ENCODE measurements at regions not wholly inside any gene's neighbourhood (a gene's known extent, or its start where the extent isn't known, plus 50 kb on each side); places are given as distances from the start of the nearest gene placed in this dataset.

DNA sequence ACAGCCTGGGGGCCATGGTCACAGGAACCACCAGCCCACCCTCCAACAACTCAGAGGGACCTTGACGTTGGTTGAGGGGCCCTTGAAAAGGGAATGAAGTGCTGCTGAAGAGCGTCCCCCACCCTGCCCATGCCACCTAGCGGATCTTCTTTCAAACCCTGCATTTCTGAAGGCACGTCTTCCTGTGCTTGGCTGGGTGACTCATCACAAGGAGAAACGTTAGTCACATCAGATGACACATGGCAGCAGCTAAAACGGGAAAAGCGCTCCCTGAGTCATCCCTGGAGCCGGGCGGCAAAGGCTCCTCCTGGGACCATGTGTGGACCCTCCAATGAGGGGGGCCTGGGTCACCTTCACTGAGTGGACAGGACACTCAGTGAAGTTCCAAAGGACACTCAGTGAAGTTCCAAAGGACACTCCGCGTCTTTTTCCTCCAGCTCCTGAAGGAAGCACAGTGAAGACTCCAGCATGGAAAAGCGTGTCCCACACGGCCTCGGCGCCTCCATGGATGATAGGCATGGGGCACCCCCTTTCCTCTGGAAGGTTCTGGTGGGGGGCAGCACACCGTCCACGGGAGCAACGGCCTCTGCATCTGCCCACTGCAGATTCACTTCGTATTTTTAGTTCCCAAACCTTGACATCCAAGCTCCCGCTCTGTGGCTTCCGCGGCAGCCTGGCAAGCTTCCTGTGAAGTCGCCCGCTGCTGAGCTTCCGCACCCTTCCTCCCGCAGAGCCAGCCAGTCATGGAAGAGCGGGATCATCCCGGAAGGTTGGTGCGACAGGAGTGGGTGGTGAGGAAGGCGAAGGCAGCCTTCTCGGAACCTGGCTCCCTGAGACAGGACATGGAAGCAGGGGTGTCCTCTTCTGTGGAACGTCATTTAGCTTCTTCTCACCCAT lies 383.4 kb downstream of the VRK1 start:
- in situ Hi-C loops (cut with HindIII; ENCODE audit: low sequenced_read_pairs), result loop anchor here (5.0 kb wide), 1 partner anchor 42 kb away; no protein-coding TSS in a partner anchor

DNA sequence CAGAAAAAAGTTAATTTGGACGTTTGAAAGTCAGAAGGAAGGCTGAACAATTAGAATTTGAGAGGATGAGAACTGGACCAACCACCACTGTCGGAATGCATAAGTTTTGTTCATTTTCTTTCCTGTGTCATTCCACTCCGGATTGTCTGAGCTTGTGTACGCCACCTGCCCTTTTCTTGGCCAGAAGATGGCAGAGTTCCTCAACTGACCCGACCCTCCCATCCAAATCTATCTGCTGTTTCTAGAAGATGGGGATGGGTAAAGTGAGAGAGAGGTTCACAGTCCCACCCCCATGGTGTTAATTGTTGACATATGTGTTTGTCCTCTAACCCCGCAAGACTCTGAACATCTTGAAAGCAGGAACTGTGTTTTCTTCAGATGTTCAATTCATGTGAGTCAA lies 388.0 kb downstream of the VRK1 start:
- in situ Hi-C loops (cut with HindIII; ENCODE audit: low sequenced_read_pairs), result no loop called here

DNA sequence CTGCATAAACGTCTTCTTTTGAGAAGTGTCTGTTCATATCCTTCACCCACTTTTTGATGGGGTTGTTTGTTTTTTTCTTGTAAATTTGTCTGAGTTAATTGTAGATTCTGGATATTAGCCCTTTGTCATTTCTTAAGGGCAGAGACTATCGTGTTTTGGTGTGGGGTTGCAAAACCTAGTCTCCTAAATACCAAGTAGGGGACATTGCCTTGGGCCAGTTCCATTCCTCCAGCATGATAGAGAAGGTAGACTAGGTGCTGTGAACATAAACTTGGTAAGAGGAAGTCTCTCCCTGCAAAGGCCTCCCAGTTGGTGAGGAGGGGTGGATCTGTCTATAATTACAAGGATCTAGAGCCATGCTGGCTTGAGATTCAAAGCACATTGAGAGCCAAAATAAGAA lies 390.7 kb downstream of the VRK1 start:
- in situ Hi-C loops (cut with HindIII; ENCODE audit: low sequenced_read_pairs), result no loop called here

DNA sequence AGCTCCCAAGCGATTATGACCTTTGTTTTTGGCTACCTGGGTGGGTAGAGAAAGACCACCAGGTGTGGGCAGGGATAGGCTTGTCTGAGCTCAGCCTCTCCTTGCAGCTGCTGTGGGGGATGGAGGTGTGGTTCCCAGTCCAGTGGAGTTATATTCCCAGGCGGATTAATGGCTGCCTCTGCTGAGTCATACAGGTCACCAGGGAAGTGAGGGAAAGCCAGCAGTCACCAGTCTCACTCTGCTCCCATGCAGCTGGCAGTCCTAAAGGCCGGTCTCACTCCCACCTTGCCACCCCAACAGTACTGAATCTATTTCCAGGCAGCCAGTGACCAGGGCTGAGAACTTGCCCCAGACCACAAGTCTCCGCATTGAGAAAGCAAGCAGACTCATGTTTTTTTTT lies 399.2 kb downstream of the VRK1 start:
- in situ Hi-C loops (cut with HindIII; ENCODE audit: low sequenced_read_pairs), result no loop called here

DNA sequence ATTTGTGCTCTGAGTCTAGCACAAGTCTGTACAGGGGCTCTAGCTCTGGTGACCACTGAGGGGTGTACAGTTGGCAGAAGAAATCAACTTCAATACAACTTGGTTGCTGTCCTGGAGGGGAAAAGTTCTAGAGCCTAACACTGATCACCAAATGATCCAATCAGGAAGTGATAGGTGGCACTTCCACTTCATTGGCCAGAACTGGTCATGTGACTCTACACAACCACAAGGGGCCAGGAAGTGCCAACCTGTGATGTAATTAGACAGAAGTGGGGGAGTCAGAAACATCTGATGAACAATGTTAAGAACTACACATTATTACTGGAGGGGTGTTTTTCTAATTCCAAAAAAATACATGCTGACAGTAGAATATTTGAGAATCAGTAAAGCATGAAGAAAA lies 401.6 kb downstream of the VRK1 start:
- in situ Hi-C loops (cut with HindIII; ENCODE audit: low sequenced_read_pairs), result no loop called here

DNA sequence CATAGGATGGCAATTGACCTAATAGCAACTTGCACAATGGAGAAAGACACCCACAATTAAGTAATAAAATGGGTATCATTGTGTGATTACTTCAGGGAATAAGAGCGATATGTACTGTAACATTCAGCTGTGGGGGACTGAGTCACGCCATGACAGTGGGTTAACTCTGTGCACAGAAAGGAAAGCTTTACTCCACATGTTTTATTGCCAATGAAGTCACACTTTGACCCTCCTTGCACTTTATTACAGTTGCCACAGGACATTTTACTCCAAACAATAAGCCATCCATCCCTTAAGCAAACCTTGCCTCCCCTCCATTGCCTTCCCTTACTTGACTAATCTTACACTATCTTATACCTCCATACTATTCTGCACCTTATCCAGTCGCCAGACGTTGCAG lies 403.1 kb downstream of the VRK1 start:
- in situ Hi-C loops (cut with HindIII; ENCODE audit: low sequenced_read_pairs), result no loop called here

DNA sequence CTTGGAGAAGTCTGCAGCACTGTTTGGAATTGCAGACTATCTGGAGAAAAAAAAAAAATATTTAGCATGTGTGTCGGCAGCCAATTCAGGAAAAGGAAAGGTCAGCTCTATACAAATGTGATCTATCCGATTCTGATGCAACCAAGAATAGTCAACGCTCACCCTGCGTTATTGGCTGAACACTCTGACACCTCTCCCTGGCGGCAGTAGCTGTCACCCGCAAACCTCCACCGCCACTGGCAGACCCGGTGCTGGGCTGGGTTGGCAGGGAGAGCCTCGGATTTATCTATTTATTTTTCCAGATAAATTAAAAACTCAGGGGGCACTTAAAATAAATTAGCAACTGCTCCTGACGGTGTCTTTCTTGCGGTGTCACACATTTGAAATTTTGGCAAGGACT lies 409.7 kb downstream of the VRK1 start:
- in situ Hi-C loops (cut with HindIII; ENCODE audit: low sequenced_read_pairs), result no loop called here

DNA sequence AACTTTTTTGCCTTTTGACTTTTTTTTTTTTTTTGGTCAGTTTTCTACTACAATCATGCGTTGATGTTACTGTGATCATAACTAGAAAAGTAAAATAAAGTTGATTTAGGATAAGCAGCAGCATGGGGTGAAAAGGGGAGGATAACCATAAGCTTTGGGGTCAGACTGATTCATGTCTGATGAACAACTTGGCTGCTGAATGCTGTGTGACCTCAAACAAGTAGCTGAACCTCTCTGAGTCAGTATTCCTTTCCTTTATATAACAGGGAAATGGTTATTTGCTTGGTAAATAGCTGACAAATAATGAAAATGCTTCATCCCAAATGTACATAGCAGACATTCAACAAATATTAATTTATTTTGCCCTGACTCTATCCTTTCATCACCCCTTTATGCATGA lies 413.0 kb downstream of the VRK1 start:
- in situ Hi-C loops (cut with HindIII; ENCODE audit: low sequenced_read_pairs), result loop anchor here (5.0 kb wide), 1 partner anchor 97 kb away; no protein-coding TSS in a partner anchor

DNA sequence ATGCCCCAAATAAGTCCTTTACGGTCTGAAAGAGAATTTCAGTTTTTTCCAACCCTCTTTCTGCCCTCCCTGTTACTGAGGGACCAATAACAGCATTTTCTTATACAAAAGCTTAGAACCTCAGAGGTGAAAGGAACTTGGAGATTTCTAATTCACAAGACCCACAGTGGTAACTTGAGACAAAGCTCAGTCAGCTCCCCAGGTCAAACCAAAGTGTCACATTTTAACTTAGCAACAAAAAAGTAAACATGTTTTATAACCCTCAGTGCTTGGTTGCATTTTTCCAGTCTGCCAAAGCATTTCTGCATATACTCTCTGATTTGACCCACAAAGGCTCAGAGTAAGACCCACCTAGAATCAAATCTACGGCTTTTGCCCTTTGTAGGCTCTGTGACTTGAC lies 415.2 kb downstream of the VRK1 start:
- in situ Hi-C loops (cut with HindIII; ENCODE audit: low sequenced_read_pairs), result loop anchor here (5.0 kb wide), 1 partner anchor 95 kb away; no protein-coding TSS in a partner anchor

DNA sequence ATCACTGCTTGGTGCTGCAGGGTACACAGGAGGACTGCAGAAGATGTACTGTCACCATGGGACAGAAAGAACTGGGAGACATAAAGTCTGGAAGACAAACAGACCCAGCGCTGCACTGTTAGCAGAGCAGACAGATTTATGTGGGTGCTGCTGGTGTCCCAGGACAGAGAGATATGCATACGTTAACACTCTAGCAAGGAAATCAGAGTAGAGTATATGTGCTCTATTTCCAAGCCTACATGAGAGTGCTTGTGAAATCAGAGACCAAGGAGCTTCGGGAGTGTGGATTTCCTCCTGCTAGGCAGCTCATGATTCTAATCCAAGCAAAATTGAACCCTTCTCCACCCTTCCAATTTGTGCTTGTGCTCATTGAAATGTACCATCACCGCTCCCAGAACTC lies 416.5 kb downstream of the VRK1 start:
- in situ Hi-C loops (cut with HindIII; ENCODE audit: low sequenced_read_pairs), result loop anchor here (5.0 kb wide), 1 partner anchor 94 kb away; no protein-coding TSS in a partner anchor

DNA sequence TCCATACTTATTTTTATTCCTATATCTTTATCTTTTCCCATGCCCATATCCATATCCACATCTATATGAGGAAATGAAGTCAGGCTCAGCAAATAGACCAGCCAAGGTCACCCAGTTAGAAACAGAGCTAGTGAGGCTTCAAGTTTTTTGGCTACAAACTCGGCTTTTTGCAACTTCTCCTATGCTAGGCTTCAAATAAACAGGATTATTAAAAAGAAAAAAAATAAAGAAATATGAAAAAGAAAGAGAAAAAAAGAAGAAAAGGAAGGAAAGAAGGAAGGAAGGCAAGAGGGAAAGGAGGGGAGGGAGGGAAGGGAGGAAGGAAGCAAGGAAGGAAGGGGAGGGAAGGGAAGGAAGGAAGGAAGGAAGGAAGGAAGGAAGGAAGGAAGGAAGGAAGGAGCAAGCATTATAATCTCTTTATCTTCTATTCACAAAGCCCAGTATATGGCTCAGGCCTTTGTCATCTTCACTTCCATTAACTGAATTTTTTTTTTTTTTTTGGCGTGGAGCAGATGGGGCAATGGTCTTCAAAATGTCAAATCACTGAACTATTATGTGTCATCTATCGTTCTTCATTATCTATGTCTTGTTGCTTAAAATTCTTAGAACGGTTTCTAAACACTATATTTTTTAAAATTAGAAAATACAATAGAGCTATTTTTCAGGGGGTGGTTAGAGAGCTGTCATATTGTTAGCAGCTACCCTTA lies 418.2 kb downstream of the VRK1 start:
- in situ Hi-C loops (cut with HindIII; ENCODE audit: low sequenced_read_pairs), result no loop called here

DNA sequence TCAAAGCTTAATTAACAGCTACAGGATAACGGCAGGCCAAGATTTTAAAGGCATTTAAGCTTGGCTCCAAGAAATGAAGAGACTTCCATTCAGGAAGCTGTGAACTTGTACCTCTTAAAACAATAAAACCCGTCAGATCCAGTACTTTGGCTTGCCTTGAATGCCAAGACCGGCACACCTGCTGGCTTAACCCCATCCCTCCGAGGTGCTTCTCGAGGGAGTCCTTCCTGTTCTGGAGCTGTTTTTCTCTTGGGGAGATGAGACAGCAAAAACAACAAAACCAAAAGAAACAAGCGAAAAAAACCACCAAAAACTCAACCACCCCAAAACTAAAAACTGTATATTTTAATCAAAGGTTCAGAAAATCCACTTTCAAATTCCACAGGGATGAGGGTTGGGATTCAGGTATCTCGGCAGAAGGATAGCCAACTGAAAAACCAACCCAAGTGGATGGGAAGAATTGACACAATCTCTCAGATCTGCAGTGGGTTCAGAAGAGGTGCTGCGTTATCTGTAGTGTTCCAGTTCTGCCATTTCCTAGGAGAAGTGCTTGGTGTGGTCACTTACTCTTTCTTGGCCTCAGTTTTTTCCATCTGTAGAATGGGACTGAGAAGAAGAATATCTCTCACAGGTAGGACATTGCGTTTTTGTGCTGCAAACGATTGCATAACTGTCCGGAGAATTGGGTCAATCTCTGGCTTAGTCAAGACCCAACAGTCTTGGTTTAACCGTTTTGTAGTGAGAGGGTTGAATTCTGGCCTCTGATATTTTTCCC lies 420.1 kb downstream of the VRK1 start:
- in situ Hi-C loops (cut with HindIII; ENCODE audit: low sequenced_read_pairs), result no loop called here

DNA sequence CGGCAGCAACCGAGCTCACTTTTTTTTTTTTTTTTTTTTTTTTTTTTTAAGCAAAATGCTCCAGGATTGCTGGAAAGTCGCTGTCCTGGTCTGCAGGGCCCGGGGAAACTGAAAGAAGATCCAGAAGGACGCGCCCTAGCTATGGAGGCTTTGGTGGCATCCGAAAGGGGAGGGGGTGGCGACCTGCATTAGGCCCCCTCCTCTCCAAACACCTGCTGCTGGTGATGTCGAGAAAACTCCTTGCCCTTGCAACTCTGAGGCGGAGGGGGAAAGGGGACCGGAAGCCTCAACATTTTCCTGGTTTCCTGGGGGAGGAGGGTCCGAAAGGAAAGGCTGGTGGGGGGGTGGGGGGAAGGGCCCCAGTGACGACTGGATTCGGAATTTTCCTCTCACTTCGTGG lies 421.1 kb downstream of the VRK1 start:
- in situ Hi-C loops (cut with HindIII; ENCODE audit: low sequenced_read_pairs), result no loop called here

DNA sequence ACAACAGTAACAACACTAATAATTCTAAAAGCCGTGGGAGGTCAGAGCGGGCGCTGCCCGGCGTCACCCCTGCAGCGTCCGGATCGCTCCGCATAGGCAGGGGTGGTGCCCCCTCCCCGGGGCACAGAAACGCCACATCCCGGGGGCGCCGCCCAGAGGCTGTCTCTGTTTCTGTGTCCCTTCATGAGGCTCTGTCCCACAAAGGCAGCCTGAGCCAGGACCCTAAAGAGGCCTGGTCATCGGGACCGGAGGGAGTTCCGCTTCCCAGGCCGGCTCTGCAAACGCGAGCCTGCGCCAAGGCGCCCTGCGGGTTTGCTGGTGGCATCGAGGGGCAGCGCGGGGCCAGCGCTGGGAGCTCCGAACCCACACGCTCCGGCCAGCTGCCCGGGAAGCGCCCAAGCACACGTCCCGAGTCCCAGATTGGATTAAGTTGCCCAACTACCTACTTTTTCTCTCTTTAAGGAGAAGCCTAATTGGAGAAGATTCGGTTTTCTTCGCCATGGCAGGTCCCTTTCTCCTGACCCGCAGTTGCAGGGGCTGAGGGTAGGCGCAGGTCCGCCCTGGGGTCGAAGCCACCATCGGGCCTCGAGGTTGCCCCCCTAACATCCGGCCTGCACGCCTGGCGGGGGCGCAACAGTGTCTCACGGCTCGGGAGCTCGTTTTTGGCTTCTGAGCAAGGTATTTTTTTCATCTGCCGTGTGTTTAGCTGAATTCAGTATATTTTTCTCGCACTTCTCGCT lies 421.7 kb downstream of the VRK1 start:
- in situ Hi-C loops (cut with HindIII; ENCODE audit: low sequenced_read_pairs), result no loop called here

DNA sequence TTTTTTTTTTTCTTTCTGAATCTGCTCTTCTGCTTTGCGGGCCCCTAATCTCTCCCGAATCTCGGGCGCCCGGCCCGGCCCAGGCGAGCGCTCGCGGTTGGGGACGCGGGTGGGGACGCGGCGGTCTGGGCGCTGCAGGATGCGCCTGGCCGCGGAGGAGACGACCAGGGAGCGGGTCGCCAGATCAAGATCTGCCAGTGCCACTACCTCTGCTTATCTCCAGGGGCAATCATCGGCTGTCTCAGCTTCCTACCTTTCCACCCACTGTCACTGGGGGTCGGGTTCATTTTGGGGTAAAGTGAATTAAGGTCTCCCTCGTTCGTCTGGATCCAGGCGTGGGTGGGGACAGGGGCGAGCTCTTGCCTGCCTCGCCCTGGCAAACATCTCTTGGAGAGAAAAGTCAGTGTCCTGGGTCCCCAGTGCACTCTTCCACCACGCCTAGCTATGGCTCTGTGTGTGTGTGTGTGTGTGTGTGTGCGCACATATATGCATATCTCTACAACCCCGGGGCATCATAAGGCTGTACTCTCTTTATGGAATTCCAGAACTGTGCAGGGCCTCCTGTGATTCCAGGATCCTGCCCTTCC lies 422.3 kb downstream of the VRK1 start:
- in situ Hi-C loops (cut with HindIII; ENCODE audit: low sequenced_read_pairs), result loop anchor here (5.0 kb wide), 1 partner anchor 37 kb away; no protein-coding TSS in a partner anchor

DNA sequence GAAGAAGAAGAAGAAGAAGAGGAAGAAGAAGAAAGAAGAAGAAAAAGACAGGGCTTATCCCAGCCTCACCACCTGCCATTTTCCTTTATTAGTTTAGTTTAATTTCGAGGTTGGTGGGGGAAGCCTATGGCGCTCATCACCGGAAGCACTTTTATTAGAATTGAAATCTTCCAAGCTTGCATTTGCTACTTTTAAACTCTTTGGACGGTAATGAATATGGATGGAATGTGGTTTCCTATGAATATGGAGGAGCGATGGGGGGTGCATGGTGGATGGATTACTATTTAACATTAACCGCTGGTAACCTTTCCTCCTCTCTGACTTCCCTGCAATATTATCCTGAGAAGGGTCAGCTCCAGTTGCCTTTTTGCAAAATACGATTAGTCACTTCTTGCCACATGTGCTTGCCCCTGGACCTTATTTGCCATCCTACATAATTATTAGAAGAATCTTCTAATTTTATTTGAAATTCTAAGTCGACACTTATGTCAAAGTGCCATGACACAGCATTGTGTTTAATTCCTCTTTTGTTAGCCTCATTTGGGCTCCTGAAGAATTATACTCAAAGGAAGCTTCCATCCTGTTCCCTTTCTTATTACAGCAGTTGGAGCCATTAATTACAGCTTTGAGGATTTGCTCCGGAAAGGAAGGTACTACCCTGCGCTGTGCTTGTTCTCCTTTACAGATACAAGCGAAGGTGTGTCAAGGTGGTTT lies 424.5 kb downstream of the VRK1 start:
- in situ Hi-C loops (cut with HindIII; ENCODE audit: low sequenced_read_pairs), result loop anchor here (5.0 kb wide), 1 partner anchor 39 kb away; no protein-coding TSS in a partner anchor

DNA sequence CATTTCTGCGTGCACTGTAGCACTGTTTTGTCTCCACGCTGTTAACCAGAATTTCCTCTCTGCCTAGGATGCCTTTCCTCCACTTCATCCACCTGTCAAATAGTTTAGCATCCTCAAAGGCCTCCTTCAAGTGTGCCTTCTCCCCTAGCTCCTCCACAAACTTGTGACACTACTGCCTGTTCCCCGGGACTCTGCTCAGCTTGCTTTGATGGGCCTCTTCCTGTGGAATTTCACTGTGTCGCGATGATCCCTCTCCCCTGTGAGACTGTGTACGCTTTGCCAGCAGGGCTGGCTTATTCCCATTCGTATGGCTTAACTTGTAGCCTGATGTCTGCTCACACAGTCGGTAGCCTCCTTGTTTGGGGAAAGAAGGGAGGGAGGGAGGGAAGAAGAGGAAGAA lies 426.8 kb downstream of the VRK1 start:
- in situ Hi-C loops (cut with HindIII; ENCODE audit: low sequenced_read_pairs), result loop anchor here (5.0 kb wide), 1 partner anchor 42 kb away; no protein-coding TSS in a partner anchor

DNA sequence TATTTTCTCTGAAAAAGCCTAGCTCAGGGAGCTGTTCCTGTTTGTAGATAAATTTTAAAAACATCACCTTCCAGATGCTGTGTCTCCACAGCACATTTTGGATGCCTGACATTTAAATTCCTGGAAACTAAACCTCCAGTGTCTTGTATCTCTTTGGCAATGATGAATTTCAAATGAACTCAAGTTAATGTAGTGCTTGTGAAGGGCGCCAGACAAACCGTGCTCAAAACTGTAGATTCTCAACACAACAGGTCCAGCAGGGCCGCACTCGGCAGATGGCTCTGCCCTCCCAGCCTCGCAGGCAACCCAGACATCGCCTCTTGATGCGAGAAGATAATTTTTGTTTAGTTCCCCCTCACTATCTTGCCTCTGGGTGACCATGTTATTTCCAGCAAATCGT lies 432.9 kb downstream of the VRK1 start:
- in situ Hi-C loops (cut with HindIII; ENCODE audit: low sequenced_read_pairs), result no loop called here

DNA sequence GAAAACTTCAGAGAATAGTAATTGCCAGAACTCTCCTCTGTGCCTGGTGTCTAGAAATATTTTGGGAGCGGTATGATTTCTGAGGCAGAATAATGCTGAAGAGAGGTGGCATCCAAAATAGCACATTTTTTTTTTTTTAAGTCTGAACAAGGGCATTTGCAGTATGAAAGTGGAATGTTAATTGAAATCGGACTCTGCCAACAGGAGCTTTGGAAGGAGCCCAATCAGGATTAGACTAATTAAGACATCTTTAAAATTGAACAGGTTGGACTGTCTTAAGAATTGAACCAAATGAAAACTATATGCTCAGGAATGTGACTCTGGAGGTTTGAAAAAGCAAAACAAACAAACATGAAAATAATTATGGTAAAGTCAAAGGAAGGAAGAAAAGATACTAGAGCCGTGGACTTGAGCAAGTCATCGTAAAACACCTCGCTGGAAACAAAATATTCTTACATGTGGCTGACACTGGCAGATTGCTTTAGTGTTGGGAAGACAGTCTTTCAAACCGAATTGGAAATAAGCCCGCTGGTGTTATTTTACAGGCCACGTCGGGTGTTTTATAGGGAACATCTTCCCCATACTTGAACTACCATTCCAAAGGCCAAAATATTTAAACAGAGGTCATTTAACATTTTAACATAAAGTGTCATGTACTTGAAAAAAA lies 436.3 kb downstream of the VRK1 start:
- in situ Hi-C loops (cut with HindIII; ENCODE audit: low sequenced_read_pairs), result no loop called here
